H1 (cell line): ENCODE measurements at regions not wholly inside any gene's neighbourhood (a gene's known extent, or its start where the extent isn't known, plus 50 kb on each side); places are given as distances from the start of the nearest gene placed in this dataset.

Source experiments
- CTCF ChIA-PET: fragments of 300-600 bp; sonication (Branson Sonifier 250); formaldehyde crosslinking; loops from one replicate; lab custom pipeline; 2021; ENCODE audit not compliant: partially characterized antibody; lab: Charles Lee
- POLR2A ChIA-PET: fragments of 300-600 bp; sonication (Branson Sonifier 250); formaldehyde crosslinking; loops from one replicate; lab custom pipeline; 2021; ENCODE audit warnings: inconsistent platforms; ENCODE audit not compliant: partially characterized antibody; lab: Charles Lee
- DNase-seq, 2 experiments: peaks; one replicate each; pipeline versions ENCODE4 v3.0.0 to v3.0.0-alpha.2; 2010 to 2022; ENCODE audit warnings: low spot score in 2 of 2, low read depth in 1 of 2, mixed read lengths in 1 of 2
- FAIRE-seq: peaks from 2 replicates; lab custom pipeline; 2011; peaks lifted over from hg19 to GRCh38; lab: Jason Lieb, UNC
- H2AFZ ChIP-seq: 2 replicates; pipeline ENCODE4 v1.8.1; 2012; ENCODE audit warnings: low read length, inconsistent platforms
- H2AK5ac ChIP-seq: 2 replicates; pipeline ENCODE4 v1.6.1; 2013; ENCODE audit warnings: low read depth, low read length
- H2BK120ac ChIP-seq: replicated peaks from 2 replicates; pipeline ENCODE3; 2013; ENCODE audit warnings: low read depth, low read length, inconsistent platforms
- H2BK12ac ChIP-seq: 2 replicates; pipeline ENCODE4 v1.6.1; 2013; ENCODE audit warnings: low read depth, low read length
- H2BK15ac ChIP-seq: 2 replicates; pipeline ENCODE4 v1.6.1; 2013; ENCODE audit warnings: low read length
- H2BK20ac ChIP-seq: 2 replicates; pipeline ENCODE4 v1.6.1; 2013; ENCODE audit warnings: low read length
- H2BK5ac ChIP-seq: 2 replicates; pipeline ENCODE4 v1.6.1; 2013; ENCODE audit warnings: low read depth, low read length
- H3K14ac ChIP-seq: 2 replicates; pipeline ENCODE4 v1.6.1; 2013; ENCODE audit warnings: inconsistent platforms; ENCODE audit not compliant: insufficient read length
- H3K18ac ChIP-seq: 2 replicates; pipeline ENCODE4 v1.6.1; 2013; ENCODE audit warnings: low read length; ENCODE audit errors: extremely low read depth
- H3K23ac ChIP-seq: 2 replicates; pipeline ENCODE4 v1.6.1; 2013; ENCODE audit warnings: inconsistent platforms; ENCODE audit not compliant: insufficient read length
- H3K23me2 ChIP-seq: 2 replicates; pipeline ENCODE4 v1.6.1; 2013; ENCODE audit warnings: low read depth, low read length
- H3K27ac ChIP-seq: 2 replicates; pipeline ENCODE4 v1.6.1; 2011; ENCODE audit warnings: low read depth, low read length, inconsistent platforms
- H3K27me3 ChIP-seq, 4 experiments: replicated peaks in 1 of 4; 1 replicate in 1 of 4; 2 replicates in 3 of 4; pipeline versions ENCODE4 v1.6.1 to v1.8.1; 2011 to 2013; ENCODE audit warnings: low read length in 3 of 4, mild to moderate bottlenecking in 3 of 4, inconsistent platforms in 2 of 4, mixed read lengths in 2 of 4, moderate library complexity in 1 of 4; ENCODE audit not compliant: control insufficient read depth in 3 of 4, insufficient read depth in 3 of 4; ENCODE audit errors: extremely low read depth in 1 of 4
- H3K36me3 ChIP-seq, 4 experiments: 2 replicates each; pipeline versions ENCODE4 v1.6.1 to v1.8.1; 2011 to 2013; ENCODE audit warnings: mild to moderate bottlenecking in 4 of 4, low read length in 3 of 4, moderate library complexity in 2 of 4, control low read depth in 1 of 4, inconsistent platforms in 1 of 4; ENCODE audit not compliant: insufficient read depth in 4 of 4, control insufficient read depth in 2 of 4
- H3K4ac ChIP-seq: replicated peaks from 2 replicates; pipeline ENCODE3; 2013; ENCODE audit warnings: low read length, low read depth, mixed read lengths, inconsistent platforms; ENCODE audit not compliant: insufficient read length
- H3K4me1 ChIP-seq, 4 experiments: replicated peaks in 1 of 4; 1 replicate in 1 of 4; 2 replicates in 3 of 4; pipeline versions ENCODE4 v1.6.1 to v1.8.1; 2011 to 2013; ENCODE audit warnings: low read length in 3 of 4, inconsistent platforms in 2 of 4, mixed read lengths in 1 of 4; ENCODE audit not compliant: insufficient read depth in 4 of 4, control insufficient read depth in 3 of 4
- H3K4me2 ChIP-seq, 2 experiments: 2 replicates each; pipeline versions ENCODE4 v1.6.1 to v1.8.1; 2011 to 2013; ENCODE audit warnings: low read depth in 2 of 2, low read length in 2 of 2, control low read depth in 1 of 2, inconsistent platforms in 1 of 2, mild to moderate bottlenecking in 1 of 2; ENCODE audit not compliant: insufficient read depth in 1 of 2
- H3K4me3 ChIP-seq, 4 experiments: fragments of 200-600, 300-600 bp in 1 of 4; sonication (generic), shearing (Covaris generic), sonication (Bioruptor Twin) in 1 of 4; 2 replicates each; pipeline versions ENCODE4 v1.5.1 to v1.8.1; 2011 to 2016; ENCODE audit warnings: low read length in 4 of 4, low read depth in 3 of 4, control low read depth in 2 of 4, inconsistent platforms in 2 of 4, mild to moderate bottlenecking in 2 of 4, mixed read lengths in 1 of 4, moderate library complexity in 1 of 4; ENCODE audit not compliant: insufficient read depth in 2 of 4; ENCODE audit errors: extremely low read depth in 1 of 4
- H3K56ac ChIP-seq: replicated peaks from 2 replicates; pipeline ENCODE3; 2013; ENCODE audit warnings: low read depth, mild to moderate bottlenecking, mixed read lengths, low read length, inconsistent platforms; ENCODE audit not compliant: insufficient read length
- H3K79me1 ChIP-seq: 2 replicates; pipeline ENCODE4 v1.6.1; 2013; ENCODE audit warnings: low read depth, low read length, control low read depth
- H3K79me2 ChIP-seq, 2 experiments: 2 replicates each; pipeline versions ENCODE4 v1.6.1 to v1.8.1; 2012 to 2013; ENCODE audit warnings: low read length in 2 of 2, mild to moderate bottlenecking in 2 of 2, inconsistent platforms in 1 of 2; ENCODE audit not compliant: insufficient read depth in 2 of 2, control insufficient read depth in 1 of 2
- H3K9ac ChIP-seq, 4 experiments: replicated peaks in 1 of 4; 1 replicate in 1 of 4; 2 replicates in 3 of 4; pipeline versions ENCODE4 v1.6.1 to v1.8.1; 2011 to 2013; ENCODE audit warnings: low read depth in 3 of 4, low read length in 3 of 4, control low read depth in 2 of 4, mild to moderate bottlenecking in 2 of 4, moderate library complexity in 2 of 4, inconsistent platforms in 1 of 4; ENCODE audit errors: extremely low read depth in 1 of 4
- H3K9me3 ChIP-seq, 2 experiments: 2 replicates each; pipeline versions ENCODE4 v1.6.1 to v1.8.1; 2012 to 2013; ENCODE audit warnings: mild to moderate bottlenecking in 2 of 2, moderate library complexity in 2 of 2, control low read depth in 1 of 2, inconsistent platforms in 1 of 2, low read depth in 1 of 2, low read length in 1 of 2, mixed read lengths in 1 of 2; ENCODE audit not compliant: insufficient read depth in 2 of 2
- H4K20me1 ChIP-seq, 2 experiments: replicated peaks in 1 of 2; 2 replicates each; pipeline versions ENCODE3 to v1.8.1; 2011 to 2013; ENCODE audit warnings: inconsistent platforms in 2 of 2, low read length in 2 of 2, mild to moderate bottlenecking in 1 of 2; ENCODE audit not compliant: insufficient read depth in 2 of 2, control insufficient read depth in 1 of 2
- H4K5ac ChIP-seq: 2 replicates; pipeline ENCODE4 v1.6.1; 2013; ENCODE audit warnings: low read length, low read depth, mixed read lengths, inconsistent platforms; ENCODE audit not compliant: insufficient read length
- H4K8ac ChIP-seq: 2 replicates; pipeline ENCODE4 v1.8.0; 2013; ENCODE audit warnings: mild to moderate bottlenecking, moderate library complexity, low read length, inconsistent platforms; ENCODE audit not compliant: insufficient read depth; ENCODE audit errors: extremely low read depth
- H4K91ac ChIP-seq: replicated peaks from 2 replicates; pipeline ENCODE3; 2013; ENCODE audit warnings: low read length, mixed read lengths, inconsistent platforms; ENCODE audit not compliant: insufficient read length
- CBX8 ChIP-seq: fragments of 300-800, 300-1000 bp; sonication (generic); IDR thresholded peaks from 2 replicates; pipeline ENCODE4 v1.7.1; 2016; ENCODE audit warnings: low read depth, low read length, borderline replicate concordance
- NRF1 ChIP-seq: IDR thresholded peaks from 2 replicates; pipeline ENCODE4 v1.6.1; 2011; ENCODE audit warnings: mild to moderate bottlenecking, low read depth, low read length, improper control_type of control experiment

DNA sequence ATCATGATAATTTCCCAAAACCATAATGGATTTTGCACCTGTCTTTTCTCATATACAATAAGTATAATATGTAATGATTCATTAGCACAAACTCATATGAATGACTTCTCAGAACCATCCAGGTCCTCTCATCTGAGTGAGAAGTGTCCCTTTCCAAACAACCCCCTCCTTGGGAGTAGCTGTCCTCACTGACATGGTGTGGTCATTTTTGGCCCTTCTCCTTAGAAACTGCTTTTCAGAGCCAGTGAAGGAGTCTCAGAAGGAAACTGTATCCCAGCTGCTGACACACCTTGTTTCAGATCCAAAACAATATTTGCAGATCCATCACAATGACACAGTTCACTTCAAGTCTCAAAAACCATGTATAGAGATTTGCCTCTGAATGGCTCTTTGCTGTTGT lies 95.5 kb downstream of the MIS18A start:
- Histone ChIP-seq H2BK15ac (no peak overlapping the region), H3K79me1 (no peaks in the 10 kb centered on the region), H3K4ac (no peak overlapping the region), H3K9me3 (no peaks in the 10 kb centered on the region), H3K14ac (no peak overlapping the region), H3K79me2 (no peaks in the 10 kb centered on the region), H2BK120ac (no peak overlapping the region), H3K36me3 (no peaks in the 10 kb centered on the region), H4K91ac (no peak overlapping the region), H3K4me3 (no peak overlapping the region), H4K20me1 (no peaks in the 10 kb centered on the region), H4K5ac (no peak overlapping the region), H3K56ac (no peak overlapping the region), H3K23ac (no peak overlapping the region), H2BK12ac (no peak overlapping the region), H3K4me2 (no peak overlapping the region), H3K18ac (no peak overlapping the region), H2AK5ac (no peak overlapping the region), H3K9ac (no peak overlapping the region), H3K4me1 (0 out of 7 replicates have a peak, but pooled peaks cover 0 to 2% (median 0%) of the 10 kb centered on the region in 4 experiments), H3K23me2 (no peaks in the 10 kb centered on the region), H2BK5ac (no peak overlapping the region), H4K8ac (no peak overlapping the region), H3K27ac (no peak overlapping the region), H3K27me3 (no peaks in the 10 kb centered on the region), H2BK20ac (no peak overlapping the region), H2AFZ (no peak overlapping the region)
- ChIA-PET POLR2A (no interaction called here), CTCF (interaction anchor here (0.9 to 1.6 kb wide), 2 partner anchors 88 to 318 kb away, joined by 3 to 4 read pairs; no protein-coding TSS in a partner anchor)
- DNase-seq (no peak), FAIRE-seq (no peak)
- no peak for TF ChIP-seq CBX8
- TF ChIP-seq NRF1, result no peak
